CD14-positive monocyte (primary cell): ENCODE measurements at regions not wholly inside any gene's neighbourhood (a gene's known extent, or its start where the extent isn't known, plus 50 kb on each side); places are given as distances from the start of the nearest gene placed in this dataset.

Experiments
- DNase-seq, 3 donors: peaks; one replicate each; pipeline ENCODE4 v3.0.0-alpha.2; 2011 to 2022
- H2AFZ ChIP-seq: 2 replicates; pipeline ENCODE4 v1.6.0; 2012; ENCODE audit warnings: mild to moderate bottlenecking, low read depth, low read length, inconsistent platforms; ENCODE audit not compliant: insufficient read depth, poor library complexity, severe bottlenecking
- H3K27ac ChIP-seq, 2 donors: 1 replicate in 1 of 2; 2 replicates in 1 of 2; pipeline ENCODE4 v1.5.1; 2012 to 2013; ENCODE audit warnings: low read length in 2 of 2, control low read depth in 1 of 2, inconsistent platforms in 1 of 2, low read depth in 1 of 2, mild to moderate bottlenecking in 1 of 2
- H3K27me3 ChIP-seq, 2 donors: one replicate each; pipeline versions ENCODE4 v1.6.0 to v1.6.1; 2011 to 2013; ENCODE audit warnings: low read length in 2 of 2; ENCODE audit not compliant: control insufficient read depth in 2 of 2, insufficient read depth in 2 of 2
- H3K36me3 ChIP-seq, 2 donors: replicated peaks in 1 of 2; 1 replicate in 1 of 2; 2 replicates in 1 of 2; pipeline versions ENCODE4 v1.5.1 to v1.6.1; 2012 to 2013; ENCODE audit warnings: low read length in 2 of 2, control low read depth in 1 of 2, inconsistent platforms in 1 of 2, mild to moderate bottlenecking in 1 of 2; ENCODE audit not compliant: insufficient read depth in 2 of 2, control insufficient read depth in 1 of 2
- H3K4me1 ChIP-seq, 2 donors: 1 replicate in 1 of 2; 2 replicates in 1 of 2; pipeline versions ENCODE4 v1.5.1 to v1.6.1; 2012 to 2013; ENCODE audit warnings: low read length in 2 of 2, control low read depth in 1 of 2, inconsistent platforms in 1 of 2, mild to moderate bottlenecking in 1 of 2, moderate library complexity in 1 of 2; ENCODE audit not compliant: insufficient read depth in 2 of 2, control insufficient read depth in 1 of 2
- H3K4me2 ChIP-seq: replicated peaks from 2 replicates; pipeline ENCODE3; 2012; ENCODE audit warnings: low read length, moderate library complexity, mild to moderate bottlenecking; ENCODE audit not compliant: poor library complexity, severe bottlenecking; ENCODE audit errors: extremely low read depth
- H3K4me3 ChIP-seq, 3 experiments: fragments of 200-600 bp in 1 of 3; sonication (generic) in 1 of 3; replicated peaks in 1 of 3; 1 replicate in 2 of 3; 2 replicates in 1 of 3; pipeline ENCODE4 v1.5.1; 2011 to 2013; ENCODE audit warnings: low read length in 3 of 3, mild to moderate bottlenecking in 3 of 3, control low read depth in 2 of 3, low read depth in 2 of 3, inconsistent platforms in 1 of 3, moderate library complexity in 1 of 3
- H3K79me2 ChIP-seq: 2 replicates; pipeline ENCODE4 v1.6.0; 2012; ENCODE audit warnings: mild to moderate bottlenecking, control low read depth, inconsistent platforms, low read length, moderate library complexity; ENCODE audit not compliant: insufficient read depth
- H3K9ac ChIP-seq: 2 replicates; pipeline ENCODE4 v1.6.0; 2017; ENCODE audit warnings: low read length, mild to moderate bottlenecking; ENCODE audit not compliant: insufficient read depth, poor library complexity, severe bottlenecking
- H3K9me3 ChIP-seq, 2 donors: replicated peaks in 1 of 2; 1 replicate in 1 of 2; 2 replicates in 1 of 2; pipeline versions ENCODE4 v1.5.1 to v1.6.1; 2012 to 2013; ENCODE audit warnings: low read length in 2 of 2, control low read depth in 1 of 2; ENCODE audit not compliant: control insufficient read depth in 1 of 2, insufficient read depth in 1 of 2
- H4K20me1 ChIP-seq: 2 replicates; pipeline ENCODE4 v1.6.0; 2012; ENCODE audit warnings: mild to moderate bottlenecking, low read length, control low read depth, moderate library complexity; ENCODE audit not compliant: insufficient read depth
- H3K27ac Mint-ChIP-seq, 7 donors: one replicate each; pipeline ENCODE4 v1.8.0; 2020; ENCODE audit warnings: mild to moderate bottlenecking in 7 of 7, mixed read lengths in 7 of 7, moderate library complexity in 6 of 7, inconsistent platforms in 2 of 7
- H3K27me3 Mint-ChIP-seq, 3 donors: one replicate each; pipeline ENCODE4 v1.8.0; 2021 to 2022; ENCODE audit warnings: low read depth in 3 of 3, mild to moderate bottlenecking in 3 of 3, mixed read lengths in 3 of 3, moderate library complexity in 3 of 3, inconsistent platforms in 1 of 3
- H3K36me3 Mint-ChIP-seq, 2 donors: one replicate each; pipeline ENCODE4 v1.8.0; 2020; ENCODE audit warnings: mixed read lengths in 2 of 2, inconsistent platforms in 1 of 2, mild to moderate bottlenecking in 1 of 2
- H3K4me1 Mint-ChIP-seq: one replicate; pipeline ENCODE4 v1.8.0; 2020; ENCODE audit warnings: mild to moderate bottlenecking, mixed read lengths
- H3K4me3 Mint-ChIP-seq, 2 donors: one replicate each; pipeline ENCODE4 v1.8.0; 2020; ENCODE audit warnings: mild to moderate bottlenecking in 2 of 2, mixed read lengths in 2 of 2, moderate library complexity in 1 of 2
- H3K9me3 Mint-ChIP-seq, 7 donors: one replicate each; pipeline ENCODE4 v1.8.0; 2020 to 2022; ENCODE audit warnings: mixed read lengths in 7 of 7, mild to moderate bottlenecking in 6 of 7, moderate library complexity in 6 of 7, inconsistent platforms in 2 of 7
- WGBS: methylation state at CpG from one replicate; pipeline ENCODE4 v1.1.5; 2013; ENCODE audit warnings: missing lambda C conversion rate; ENCODE audit not compliant: insufficient coverage; 5-methylcytosine and 5-hydroxymethylcytosine counted together
- intact Hi-C, 2 donors: fragments of 100-400 bp; cut with micrococcal nuclease; formaldehyde crosslinking; loops; one replicate each; pipeline versions ENCODE4 v1.15.0 to v1.15.1; 2023
- TF ChIP-seq, protein P1 (sequence below): fragments of 200-600 bp; IDR thresholded peaks from one replicate; pipeline ENCODE4 v1.8.0; 2022; ENCODE audit warnings: antibody characterized with exemption, mild to moderate bottlenecking

DNA sequence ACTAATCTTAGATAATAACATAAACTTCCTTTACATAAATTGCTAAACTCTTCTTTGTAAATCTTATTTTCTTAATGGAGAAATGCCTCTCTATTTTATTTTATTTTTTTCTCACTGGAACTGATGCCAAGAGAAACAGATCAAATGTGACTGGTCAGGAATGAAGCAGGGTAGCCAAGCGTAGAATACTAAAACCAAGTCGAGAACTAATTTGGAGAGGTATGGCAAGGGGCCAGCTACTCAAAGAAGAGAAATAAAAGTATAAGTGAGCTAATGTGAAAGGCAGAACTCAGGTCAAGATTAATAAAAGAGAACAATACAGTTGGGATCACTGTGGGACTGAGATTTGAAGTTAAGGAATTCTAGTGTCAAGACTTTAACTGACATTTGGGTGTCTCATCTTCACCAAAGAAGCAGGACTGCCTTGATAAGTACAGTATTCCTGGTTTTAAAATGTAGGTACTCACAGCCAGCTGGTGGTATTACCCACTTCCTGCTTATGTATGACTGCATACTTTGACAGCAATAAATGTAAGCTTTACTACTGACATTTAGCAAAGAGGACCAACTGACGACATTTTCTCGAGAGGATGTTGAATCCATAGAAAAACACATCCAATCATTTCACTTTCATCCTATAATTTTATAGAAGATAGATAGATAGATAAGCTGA, 1192.2 kb downstream of the EFNB2 start:
- Histone ChIP-seq H3K9me3 (peaks cover 0 to 4% of the 10 kb centered on the region in 2 donors), H3K27ac (no peak overlapping the region), H3K4me3 (no peak overlapping the region), H4K20me1 (no peaks in the 10 kb centered on the region), H3K36me3 (no peaks in the 10 kb centered on the region), H2AFZ (no peak overlapping the region), H3K27me3 (no peaks in the 10 kb centered on the region), H3K4me2 (no peak overlapping the region), H3K4me1 (no peaks in the 10 kb centered on the region), H3K79me2 (no peaks in the 10 kb centered on the region), H3K9ac (no peak overlapping the region)
- intact Hi-C loops: no loop called here
- TF ChIP-seq, protein P1, sequence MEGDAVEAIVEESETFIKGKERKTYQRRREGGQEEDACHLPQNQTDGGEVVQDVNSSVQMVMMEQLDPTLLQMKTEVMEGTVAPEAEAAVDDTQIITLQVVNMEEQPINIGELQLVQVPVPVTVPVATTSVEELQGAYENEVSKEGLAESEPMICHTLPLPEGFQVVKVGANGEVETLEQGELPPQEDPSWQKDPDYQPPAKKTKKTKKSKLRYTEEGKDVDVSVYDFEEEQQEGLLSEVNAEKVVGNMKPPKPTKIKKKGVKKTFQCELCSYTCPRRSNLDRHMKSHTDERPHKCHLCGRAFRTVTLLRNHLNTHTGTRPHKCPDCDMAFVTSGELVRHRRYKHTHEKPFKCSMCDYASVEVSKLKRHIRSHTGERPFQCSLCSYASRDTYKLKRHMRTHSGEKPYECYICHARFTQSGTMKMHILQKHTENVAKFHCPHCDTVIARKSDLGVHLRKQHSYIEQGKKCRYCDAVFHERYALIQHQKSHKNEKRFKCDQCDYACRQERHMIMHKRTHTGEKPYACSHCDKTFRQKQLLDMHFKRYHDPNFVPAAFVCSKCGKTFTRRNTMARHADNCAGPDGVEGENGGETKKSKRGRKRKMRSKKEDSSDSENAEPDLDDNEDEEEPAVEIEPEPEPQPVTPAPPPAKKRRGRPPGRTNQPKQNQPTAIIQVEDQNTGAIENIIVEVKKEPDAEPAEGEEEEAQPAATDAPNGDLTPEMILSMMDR: no peak
- Mint-ChIP-seq H3K27me3 (no peaks in the 10 kb centered on the region), H3K36me3 (no peaks in the 10 kb centered on the region), H3K9me3 (peaks cover 0 to 6% (median 0%) of the 10 kb centered on the region in 7 donors), H3K4me3 (no peak overlapping the region), H3K4me1 (no peaks in the 10 kb centered on the region), H3K27ac (no peak overlapping the region)
- no peak for DNase-seq
- no CpG with 5 or more reads among the region's 4 CpGs for WGBS

DNA sequence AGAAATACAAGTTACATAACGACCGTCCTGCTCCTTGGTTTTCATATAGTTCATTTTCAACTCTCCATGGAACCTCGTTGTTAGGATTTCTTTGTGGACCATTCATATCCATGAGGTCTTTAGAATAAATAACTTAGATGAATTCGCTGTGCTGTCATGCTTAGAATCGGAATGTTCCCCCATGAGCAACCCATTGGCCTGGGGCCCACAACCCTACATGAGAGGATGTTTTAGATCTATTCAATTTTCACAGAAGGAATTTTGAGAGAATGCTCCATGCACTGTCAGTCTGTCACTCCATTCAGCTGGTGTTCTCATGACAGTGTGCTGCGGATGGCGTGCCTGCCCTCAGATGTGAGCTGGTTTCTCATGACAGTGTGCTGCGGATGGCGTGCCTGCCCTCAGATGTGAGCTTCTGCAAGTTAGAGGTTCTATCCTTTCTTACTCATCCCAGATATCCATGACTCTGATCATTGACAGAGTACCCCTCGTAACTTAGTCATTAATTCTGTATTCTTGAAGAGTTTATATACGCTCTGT, 1193.1 kb downstream of the EFNB2 start:
- Histone ChIP-seq H3K27ac (no peak overlapping the region), H3K79me2 (no peaks in the 10 kb centered on the region), H3K27me3 (no peaks in the 10 kb centered on the region), H3K9me3 (peaks cover 0 to 4% of the 10 kb centered on the region in 2 donors), H2AFZ (no peak overlapping the region), H3K4me1 (no peaks in the 10 kb centered on the region), H3K4me3 (no peak overlapping the region), H3K9ac (no peak overlapping the region), H3K36me3 (no peaks in the 10 kb centered on the region), H3K4me2 (no peak overlapping the region), H4K20me1 (no peaks in the 10 kb centered on the region)
- no peak for DNase-seq
- intact Hi-C loops: no loop called here
- Mint-ChIP-seq H3K27me3 (no peaks in the 10 kb centered on the region), H3K27ac (no peak overlapping the region), H3K4me1 (no peaks in the 10 kb centered on the region), H3K4me3 (no peak overlapping the region), H3K36me3 (no peaks in the 10 kb centered on the region), H3K9me3 (peaks cover 0 to 6% (median 1%) of the 10 kb centered on the region in 7 donors)
- WGBS: 96% methylated on average over 4 of the region's 11 CpGs
- TF ChIP-seq, protein P1: no peak
